UCSD-AML1 (cell line): ENCODE measurements at regions not wholly inside any gene's neighbourhood (a gene's known extent, or its start where the extent isn't known, plus 50 kb on each side); places are given as distances from the start of the nearest gene placed in this dataset.

Experiments used
- DNase-seq: peaks from one replicate; lab custom pipeline; 2025; ENCODE audit not compliant: unreplicated experiment; lab: John Stamatoyannopoulos, UW

DNA sequence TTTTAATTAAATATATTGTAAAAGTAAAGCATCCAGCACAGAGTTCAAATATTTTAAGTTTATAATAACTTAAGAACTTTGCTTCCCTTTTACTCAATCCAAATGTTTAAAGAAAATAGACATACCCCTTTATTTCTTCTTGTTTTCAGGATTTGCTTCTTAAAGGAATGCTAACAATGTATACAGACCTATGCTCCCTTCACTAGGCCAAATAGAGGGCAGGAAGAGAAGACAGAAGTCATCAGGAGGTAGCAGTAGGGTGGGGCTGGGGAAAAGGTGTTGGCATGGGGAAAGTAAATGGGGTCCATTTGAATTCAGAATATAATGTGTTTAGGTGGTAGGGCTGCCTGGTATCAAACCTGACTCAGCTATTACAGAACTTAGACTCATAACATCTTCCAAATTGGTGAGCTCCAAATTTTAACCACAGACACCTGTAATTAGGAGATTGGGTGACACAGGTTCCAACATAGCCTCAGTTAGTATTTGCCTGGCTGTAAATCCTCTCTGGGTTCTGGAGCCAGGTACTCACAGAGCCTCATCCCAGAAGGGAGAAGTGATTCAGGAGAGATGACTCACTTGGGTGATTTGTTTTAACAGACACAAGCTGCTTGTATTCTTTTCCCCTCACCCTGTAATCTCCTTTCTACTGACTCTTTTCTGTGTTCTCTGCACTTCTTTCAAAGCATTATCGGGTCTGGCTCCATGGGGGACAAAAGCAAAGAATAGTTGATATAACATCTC lies 60.1 kb upstream of the DUSP10 start:
- DNase-seq: no peak

DNA sequence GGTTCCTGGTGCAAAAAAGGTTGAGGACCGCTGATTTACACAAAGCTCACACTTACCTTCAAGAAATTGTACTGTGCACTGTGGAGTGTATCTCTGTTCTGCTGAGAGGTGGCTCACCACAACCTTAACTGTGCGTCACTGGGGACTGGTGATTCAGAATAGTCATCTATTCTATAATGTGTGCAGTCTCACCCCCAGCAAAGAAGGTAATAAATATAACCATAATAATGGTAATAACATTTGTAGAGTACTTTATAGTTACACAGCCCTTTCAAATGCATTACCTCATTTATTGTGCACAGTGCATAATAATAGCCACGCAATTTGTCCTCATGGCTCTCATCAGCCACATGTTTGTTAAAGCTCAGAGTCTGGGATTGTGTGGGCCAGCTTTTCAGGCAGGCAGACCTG lies 59.4 kb upstream of the DUSP10 start:
- DNase-seq: no peak

DNA sequence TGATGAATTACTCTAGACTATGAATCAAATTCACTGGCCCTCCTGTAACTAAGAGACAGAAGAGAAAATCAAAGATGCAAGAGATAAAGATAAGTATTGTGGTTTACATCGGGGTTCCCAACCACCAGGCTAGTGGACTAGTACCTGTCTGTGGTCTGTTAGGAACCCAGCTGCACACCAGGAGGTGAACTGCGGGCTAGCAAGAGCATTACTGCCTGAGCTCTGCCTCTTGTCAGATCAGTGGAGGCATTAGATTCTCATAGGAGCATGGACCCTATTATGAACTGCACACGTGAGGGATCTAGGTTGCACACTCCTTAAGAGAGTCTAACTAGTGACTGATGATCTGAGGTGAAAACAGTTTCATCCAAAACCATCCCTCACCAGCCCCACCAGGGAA lies 58.9 kb upstream of the DUSP10 start:
- no peak for DNase-seq

DNA sequence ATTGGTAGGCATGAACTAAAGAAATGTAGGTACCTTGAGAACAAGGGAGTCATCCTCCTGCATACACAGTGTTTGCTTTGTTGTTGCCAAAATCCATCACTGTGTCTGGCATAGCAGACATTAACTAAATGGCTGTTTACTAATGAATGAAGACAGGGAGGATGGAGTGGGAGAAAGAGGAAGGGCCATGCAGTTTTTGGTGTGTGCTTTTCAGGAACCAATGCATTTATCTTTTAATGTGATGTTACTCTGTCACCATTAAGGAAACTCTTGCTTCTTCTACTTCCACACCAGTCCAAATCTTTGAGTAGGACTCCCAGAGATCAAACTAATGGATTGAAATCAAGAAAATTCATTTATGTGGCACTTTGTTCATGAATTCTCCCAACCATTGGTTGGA lies 55.6 kb upstream of the DUSP10 start:
- DNase-seq: no peak

DNA sequence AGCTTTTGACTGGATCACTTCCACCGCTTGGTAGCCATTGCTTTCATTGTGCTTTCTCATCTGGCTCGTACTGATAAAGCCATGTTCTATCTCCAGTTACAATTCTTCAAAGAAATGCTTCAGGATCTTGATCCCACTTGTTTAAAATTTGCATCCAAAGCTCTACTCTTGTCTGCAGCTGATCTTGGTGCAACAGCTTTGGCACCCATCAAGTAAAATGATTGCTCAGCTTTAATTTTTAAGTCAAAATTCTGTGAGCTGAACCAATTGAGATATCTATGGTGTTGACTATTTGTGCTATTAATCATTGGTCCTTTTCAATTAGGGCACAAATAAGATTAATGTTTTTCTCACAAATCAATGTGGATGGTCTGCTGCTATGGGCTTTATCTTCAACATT lies 54.8 kb upstream of the DUSP10 start:
- DNase-seq: no peak

DNA sequence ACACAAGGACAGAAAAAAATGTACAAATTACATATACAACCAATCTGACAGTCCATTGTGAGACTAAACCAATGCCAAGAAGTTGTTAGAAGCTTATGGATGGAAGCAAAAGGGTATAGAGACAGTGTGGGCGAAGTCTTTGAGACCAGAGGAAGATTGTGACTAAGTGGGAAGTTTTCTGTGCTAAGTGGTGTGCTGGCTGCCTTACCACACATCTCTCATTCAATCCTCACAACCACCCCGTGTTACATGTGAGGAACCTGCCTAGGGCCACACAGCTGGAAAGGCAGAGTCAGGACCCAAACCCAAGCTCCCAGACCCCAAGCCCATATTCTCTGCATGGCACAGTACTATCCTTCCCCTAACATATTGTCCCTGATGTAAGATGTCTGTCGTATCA lies 53.5 kb upstream of the DUSP10 start:
- DNase-seq: no peak

DNA sequence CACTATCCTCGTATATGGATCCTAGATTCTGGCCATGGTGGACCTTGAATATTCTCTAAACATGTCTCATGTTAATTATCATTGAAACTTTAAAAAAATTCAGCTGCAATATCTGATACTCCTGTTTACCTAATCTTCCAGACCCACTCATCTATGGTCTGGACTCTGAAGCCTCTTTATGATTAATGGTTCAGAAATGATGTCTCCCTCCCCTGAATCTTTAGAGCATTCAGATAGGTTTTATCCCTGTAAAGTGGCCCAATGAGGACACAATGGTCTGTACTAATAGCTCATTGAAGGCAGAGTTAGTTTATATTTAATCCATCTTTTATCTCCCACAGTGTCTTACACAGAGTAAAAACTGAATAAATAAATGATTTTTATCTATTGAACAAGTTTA lies 53.0 kb upstream of the DUSP10 start:
- DNase-seq: no peak

DNA sequence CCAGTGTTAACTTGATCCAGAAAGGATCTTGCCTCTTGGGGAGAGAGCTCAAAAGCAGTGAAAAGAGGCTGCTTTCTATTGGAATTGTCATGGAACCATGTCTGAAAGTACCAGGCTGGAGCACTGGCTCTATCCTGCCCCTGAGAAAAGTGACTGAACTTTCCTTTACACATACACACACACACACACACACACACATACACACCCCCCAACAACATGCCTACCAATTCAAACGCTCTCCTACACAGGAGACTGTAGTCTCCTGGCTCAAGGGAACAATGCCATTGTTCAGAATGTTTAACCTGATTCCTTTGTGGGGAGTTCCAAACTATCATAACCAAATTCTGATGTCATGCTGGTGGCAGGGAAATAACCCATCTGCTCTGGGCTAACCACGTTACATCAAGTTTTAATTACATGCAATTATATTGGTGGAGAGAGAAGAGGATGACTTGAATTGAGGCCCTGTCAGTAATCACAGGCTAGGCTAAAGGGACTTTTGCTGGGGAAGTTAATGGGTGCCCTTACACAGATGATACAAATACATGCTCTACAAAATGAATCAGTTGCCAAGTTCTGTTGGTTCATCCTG lies 52.3 kb upstream of the DUSP10 start:
- no peak for DNase-seq

DNA sequence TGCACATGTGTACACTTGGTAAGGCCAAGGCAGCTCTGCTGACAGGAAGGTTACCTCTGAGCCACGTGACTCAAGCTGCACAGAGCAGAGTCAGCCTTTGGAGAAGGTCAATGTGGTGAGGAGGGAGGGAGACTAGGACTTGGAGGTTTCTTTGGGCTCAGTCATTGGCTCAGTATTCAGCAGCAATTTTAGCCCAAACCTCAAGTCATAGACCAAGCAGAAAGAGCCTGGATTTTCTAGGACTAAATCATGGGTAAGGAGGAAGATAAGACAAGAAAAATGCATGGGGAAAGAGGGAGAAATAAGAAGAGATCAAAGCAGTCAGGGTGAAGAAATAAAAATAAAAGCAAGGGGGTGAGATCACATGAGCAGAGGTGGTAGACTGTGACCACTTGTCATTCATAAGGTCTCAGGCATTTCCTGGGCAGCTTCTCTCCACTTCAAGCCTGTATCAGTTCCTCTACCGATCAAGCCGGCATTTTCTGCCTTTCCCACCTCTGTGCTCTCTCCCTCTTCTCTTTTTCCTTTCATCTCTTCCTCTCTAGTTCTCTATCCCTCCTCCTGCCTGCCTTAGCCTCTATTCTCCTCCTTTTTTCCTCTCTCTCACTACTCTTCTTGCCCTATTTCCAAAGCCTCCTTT lies 51.7 kb upstream of the DUSP10 start:
- DNase-seq: no peak

DNA sequence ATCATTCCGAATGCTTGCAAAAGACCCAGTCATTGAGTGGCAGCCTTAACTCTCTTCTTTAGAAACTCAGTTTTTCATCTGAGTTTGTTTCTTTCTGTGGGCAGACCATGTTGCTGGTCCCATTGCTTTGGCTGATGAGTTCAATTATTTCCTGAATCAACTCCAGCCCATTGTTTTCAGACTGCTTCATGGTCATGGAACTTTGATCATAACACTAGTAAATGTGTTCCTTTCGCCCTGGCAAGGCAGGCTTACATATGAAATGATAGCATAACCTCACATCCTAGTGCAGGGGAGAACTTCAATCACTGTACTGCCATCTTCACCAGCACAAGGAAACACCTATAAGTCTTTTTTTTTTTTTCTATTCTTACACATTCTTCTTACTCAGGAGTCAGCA lies 50.0 kb upstream of the DUSP10 start:
- no peak for DNase-seq
